Activated CD4-positive, alpha-beta T cell treated with anti-CD3 and anti-CD28 coated beads, Interleukin-2, amount 50 U/mL, for 48 hours (primary cell): ENCODE measurements at regions not wholly inside any gene's neighbourhood (a gene's known extent, or its start where the extent isn't known, plus 50 kb on each side); places are given as distances from the start of the nearest gene placed in this dataset.
"Not testable (repeated sequence)": the region's sequence is repeated elsewhere in the genome, so short reads cannot be mapped to it uniquely, and the experiment has no call there.

Experiments used
- DNase-seq, 2 experiments: peaks; one replicate each; pipeline ENCODE4 v3.0.0-alpha.2; 2020

DNA sequence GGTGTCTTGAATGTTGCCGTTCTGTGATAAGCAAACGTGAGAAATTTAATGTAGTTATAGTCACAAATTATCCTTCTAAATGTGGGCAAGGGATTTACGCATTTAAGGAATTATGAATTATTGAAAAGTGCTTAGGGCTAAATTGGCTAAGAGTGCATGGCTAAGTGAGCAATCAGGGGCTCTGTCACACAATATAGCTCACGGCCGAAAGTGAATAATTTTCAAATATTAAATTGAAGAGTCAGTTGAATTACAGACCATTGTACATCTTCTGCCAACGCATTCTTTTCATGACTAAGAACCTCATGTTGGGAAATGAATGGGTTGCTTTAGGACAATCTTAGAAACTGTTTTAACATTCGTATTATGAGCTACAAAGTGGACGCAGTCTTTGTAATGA is 1832.9 kb upstream of the LRRTM1 start:
- no peak for DNase-seq

- no peak for DNase-seq
These were observed 1823.5 kb upstream of the LRRTM1 start for GRCh38 chr2:82128051-82128450.

GRCh38 chr2:82124629-82125028 is 1820.1 kb upstream of the LRRTM1 start:
- no peak for DNase-seq

DNA sequence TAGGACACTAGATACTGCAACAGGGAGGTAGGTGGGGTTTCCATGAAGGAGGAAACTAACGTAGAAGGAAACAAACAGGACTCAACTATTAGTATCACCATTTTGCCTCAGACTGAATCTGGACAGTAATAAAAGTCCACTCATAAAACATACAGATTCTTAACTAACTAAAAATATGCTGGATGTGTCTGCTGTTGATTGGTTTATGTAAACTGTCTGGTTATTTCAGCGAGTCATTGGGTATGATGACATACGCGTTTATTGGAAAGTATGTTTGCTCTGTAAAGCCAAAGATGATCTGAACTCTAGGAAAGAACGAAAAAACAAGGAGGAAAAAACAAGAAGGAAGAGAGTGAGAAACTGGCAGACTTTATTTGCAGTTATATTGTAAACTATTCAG is 1816.1 kb upstream of the LRRTM1 start:
- DNase-seq: no peak

DNA sequence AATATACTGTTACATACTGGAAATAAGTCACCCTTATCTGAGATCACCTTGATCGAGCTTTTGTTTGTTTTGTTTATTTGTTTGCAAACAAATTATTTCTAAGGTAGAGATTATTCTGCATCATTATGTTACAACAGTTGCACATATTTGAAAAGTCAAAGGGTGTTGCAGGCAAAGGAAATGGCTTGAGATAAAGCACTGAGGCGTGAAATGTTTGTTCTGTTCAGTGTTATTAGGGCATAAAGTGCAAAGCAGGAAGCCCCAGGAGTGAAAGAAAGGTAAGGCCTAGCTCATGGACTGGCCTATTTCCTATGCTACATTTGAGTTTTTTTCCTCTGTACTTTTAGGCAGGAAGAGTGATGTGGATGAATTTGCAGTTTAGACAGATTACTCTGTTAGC is 1815.6 kb upstream of the LRRTM1 start:
- DNase-seq: no peak

DNA sequence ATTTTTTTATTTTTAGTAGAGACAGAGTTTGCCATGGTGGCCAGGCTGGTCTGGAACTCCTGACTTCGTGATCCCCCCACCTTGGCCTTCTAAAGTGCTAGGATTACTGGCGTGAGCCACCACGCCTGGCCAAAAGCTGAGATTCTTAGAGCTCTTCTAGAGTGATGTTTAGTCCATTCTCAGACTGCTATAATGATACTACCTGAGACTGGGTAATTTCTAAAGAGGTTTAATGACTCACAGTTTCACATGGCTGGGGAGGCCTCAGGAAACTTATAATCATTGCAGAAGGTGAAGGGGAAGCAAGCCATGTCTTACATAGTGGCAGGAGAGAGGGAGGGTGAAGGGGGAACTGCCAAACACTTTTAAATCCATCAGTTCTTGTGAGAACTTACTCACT is 1804.9 kb upstream of the LRRTM1 start:
- DNase-seq: no peak

- no peak for DNase-seq
These were observed 1794.1 kb upstream of the LRRTM1 start for GRCh38 chr2:82098617-82099016.

GRCh38 chr2:82089518-82089917 is 1785.0 kb upstream of the LRRTM1 start:
- DNase-seq: no peak

- DNase-seq: no peak
These were observed 1780.3 kb upstream of the LRRTM1 start for GRCh38 chr2:82084679-82085392.

GRCh38 chr2:82075875-82076274 is 1771.3 kb upstream of the LRRTM1 start:
- no peak for DNase-seq

GRCh38 chr2:82062463-82062862 is 1757.9 kb upstream of the LRRTM1 start:
- no peak for DNase-seq

- DNase-seq: no peak
These were observed 1751.3 kb upstream of the LRRTM1 start for GRCh38 chr2:82055846-82056245.

DNA sequence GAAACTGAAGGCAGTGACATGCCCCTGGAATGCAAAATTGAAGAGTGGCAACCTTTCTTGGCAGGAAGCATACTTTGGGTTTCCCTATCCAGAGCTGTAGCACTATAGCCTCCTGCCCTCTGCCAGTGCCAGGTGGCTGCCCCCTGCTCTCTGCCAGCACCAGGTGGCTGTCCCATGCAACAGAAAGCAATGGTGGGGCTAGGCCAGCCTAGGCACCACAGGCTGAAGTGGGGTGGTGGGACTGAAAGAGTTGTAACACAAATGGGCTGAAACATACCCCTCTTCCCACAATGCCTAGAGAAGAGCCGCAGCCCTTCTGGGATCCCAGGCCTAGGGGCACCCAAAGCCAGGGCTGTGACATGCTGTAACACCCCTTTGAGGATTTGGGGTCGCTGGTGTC is 1739.3 kb upstream of the LRRTM1 start:
- no peak for DNase-seq

DNA sequence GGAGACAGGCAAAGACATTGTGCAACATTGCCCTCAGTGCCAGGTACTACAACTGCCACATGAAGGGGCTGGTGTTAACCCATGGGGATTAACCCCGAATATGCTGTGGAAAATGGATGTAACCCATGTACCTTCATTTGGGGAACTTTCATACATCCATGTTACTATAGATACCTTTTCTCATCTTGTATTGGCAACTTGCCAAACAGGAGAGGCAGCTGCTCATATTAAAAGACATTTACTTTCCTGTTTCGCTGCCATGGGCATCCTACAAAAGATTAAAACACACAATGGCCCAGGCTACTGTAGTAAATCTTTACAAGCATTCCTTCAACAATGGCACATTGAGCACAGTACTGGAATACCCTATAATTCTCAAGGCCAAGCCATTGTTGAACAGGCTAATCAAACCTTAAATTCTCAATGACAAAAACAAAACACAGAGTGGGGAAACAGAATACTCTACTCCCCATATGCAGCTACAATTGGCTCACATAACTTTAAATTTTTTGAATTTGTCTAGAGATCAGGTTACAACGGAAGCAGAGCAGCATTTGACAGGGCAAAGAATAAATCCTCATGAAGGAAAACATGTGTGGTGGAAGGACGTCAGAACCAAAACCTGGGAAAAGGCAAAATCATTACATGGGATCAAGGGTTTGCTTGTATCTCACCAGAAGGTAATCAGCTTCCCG is 1723.5 kb upstream of the LRRTM1 start:
- DNase-seq: no peak

DNA sequence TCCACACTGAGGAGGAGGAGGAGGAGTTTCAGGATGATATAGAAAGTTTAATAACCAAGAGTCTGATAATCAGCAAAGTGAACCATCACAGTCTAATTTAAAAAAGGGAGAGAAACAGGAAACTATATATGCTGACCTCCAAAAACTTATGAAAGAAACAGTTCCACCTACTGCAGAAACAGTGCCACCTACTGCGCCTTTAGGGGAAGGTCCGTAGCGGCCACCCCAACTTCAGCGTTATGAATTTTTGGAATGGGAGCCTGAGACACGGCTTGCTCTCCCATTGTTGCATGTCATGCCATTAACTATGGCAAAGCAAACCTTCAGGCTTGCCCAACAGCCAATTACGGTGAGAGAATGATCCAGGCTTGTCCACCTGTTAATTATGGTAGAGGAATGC is 1719.2 kb upstream of the LRRTM1 start:
- no peak for DNase-seq

- no peak for DNase-seq
These were observed 1709.1 kb upstream of the LRRTM1 start for GRCh38 chr2:82013641-82014040.

DNA sequence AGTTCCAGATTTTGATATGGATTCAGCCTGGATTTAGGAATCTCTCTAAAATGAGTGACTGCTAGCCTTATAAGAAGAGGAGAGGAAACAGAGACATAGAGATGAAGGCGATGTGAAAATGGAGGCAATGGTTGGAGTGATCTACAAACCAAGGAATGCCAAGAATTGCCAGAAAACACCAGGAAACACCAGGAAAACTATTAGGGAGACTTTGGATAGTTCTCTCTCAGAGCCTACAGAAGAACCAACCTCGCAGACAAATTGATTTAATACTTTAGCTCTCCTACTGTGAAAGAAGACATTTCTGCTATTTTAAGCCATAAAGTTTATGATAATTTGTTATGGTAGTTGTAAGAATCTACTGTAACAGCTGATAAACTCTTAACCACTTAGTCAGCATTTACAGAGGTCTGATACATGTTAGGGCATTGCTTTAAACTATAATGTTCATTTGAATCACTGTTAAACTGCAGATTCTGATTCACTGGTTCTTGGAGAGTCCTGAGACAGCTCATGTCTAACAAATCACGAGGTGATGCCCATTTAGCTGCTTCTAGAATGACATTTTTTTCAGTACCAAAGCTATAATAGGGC is 1702.6 kb upstream of the LRRTM1 start:
- no peak for DNase-seq

GRCh38 chr2:82005889-82006288 is 1701.3 kb upstream of the LRRTM1 start:
- DNase-seq: not testable (repeated sequence)

DNA sequence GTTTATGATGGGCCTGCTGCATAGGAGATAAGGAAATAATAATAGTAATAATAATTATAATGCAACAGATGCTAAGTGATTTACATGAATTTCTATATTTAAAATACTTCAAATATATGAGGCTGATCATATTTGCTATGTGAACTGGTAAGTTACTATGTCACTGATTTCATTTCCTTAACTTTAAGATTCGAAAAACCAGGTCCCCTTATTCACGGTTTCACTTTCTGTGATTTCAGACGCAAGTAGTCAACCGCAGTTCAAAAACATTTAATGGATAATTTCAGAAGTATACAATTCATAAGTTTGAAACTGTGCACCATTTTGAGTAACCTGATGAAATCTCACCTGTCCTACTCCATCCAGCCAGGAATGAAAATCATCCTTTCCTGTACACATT is 1697.1 kb upstream of the LRRTM1 start:
- DNase-seq: no peak

DNA sequence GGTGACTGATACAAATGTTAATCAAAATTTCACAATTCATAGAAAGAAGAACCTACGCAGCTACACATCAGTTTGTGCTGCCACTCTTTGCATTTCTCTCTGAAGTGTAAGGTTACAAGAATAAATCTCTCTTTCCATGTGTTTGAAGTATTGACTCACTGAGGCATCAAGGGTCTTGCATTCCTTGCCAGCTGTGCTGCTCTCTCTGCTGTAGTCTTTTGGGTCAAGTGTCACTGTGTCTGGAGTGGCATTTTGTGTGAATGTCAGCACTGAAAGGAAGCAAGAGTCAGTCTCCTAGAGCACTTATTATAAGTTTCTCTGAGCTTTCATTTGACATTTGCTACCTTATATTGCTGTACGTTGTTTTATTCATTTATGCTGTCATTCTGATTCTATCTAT is 1696.1 kb upstream of the LRRTM1 start:
- DNase-seq: no peak

- DNase-seq: no peak
These were observed 1691.8 kb upstream of the LRRTM1 start for GRCh38 chr2:81996332-81996731.

DNA sequence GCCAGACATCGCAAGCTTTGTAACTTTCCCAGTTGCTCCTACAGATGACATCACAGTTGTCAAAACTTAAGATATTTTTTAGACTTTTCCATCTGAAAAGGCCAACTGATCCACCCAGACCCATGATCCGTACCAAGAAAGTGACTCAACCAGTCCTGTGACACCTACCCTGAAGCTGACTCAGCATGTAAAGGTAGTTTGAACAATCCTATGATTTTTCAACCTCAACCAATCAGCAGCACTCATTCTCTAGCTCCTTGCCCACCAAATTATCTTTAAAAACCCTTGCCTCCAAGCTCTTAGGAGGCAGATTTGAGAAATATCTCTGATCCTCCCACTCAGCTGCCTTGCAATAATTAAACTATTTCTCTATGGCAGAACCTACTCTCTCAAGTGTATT is 1686.7 kb upstream of the LRRTM1 start:
- no peak for DNase-seq

DNA sequence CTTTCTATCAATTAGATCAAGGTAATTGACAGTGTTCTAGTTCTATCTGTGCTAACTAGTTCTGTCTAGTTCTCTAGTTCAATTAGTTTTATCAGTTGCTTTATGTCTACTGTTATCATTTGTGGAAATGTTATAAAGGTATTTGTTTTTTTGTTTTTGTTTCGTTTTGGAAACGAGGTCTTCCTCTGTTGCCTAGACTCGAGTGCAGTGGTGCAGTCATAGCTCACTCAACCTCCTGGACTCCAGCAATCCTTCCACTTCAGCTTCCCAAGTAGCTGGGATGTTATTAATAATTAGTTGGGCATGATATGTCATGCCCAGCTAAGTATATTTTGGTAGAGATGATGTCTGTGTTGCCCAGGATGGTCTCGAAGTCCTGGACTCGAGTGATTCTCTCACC is 1682.8 kb upstream of the LRRTM1 start:
- no peak for DNase-seq

DNA sequence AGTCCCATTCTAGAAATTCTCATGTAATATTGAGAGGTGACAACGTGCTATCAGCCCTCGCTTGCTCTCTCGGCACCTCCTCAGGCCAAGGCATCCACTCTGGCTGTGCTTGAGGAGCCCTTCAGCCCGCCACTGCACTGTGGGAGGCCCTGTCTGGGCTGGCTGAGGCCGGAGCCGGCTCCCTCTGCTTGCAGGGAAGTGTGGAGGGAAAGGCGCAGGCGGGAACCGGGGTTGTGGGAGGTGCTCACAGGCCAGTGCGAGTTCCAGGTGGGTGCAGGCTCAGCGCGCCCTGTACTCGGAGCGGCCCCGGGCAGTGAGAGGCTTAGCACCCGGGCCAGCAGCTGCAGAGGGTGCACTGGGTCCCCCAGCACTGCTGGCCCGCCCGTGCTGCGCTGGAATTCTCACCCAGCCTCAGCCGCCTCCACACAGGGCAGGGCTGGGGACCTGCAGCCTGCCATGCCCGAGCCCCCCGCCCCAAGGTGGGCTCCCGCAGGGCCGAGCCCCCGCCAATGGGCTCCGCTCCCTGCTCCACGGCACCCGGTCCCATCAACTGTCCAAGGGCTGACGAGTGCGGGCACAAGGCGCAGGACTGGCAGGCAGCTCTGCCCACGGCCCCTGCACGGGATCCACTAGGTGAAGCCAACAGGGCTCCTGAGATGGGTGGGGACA is 1680.6 kb upstream of the LRRTM1 start:
- no peak for DNase-seq
